Activated T-cell treated with anti-CD3 and anti-CD28 coated beads, Interleukin-2, amount 50 U/mL, for 24 hours (primary cell): ENCODE measurements at regions not wholly inside any gene's neighbourhood (a gene's known extent, or its start where the extent isn't known, plus 50 kb on each side); places are given as distances from the start of the nearest gene placed in this dataset.

Experiments used
- DNase-seq: peaks from one replicate; pipeline ENCODE4 v3.0.0-alpha.2; 2020
- H3K27ac Mint-ChIP-seq: 2 replicates; pipeline ENCODE4 v1.8.0; 2020; ENCODE audit warnings: mild to moderate bottlenecking, mixed read lengths
- H3K27me3 Mint-ChIP-seq: 2 replicates; pipeline ENCODE4 v1.8.0; 2020; ENCODE audit warnings: mixed read lengths
- H3K36me3 Mint-ChIP-seq: 2 replicates; pipeline ENCODE4 v1.8.0; 2020; ENCODE audit warnings: low read depth, mixed read lengths
- H3K4me1 Mint-ChIP-seq: 2 replicates; pipeline ENCODE4 v1.8.0; 2020; ENCODE audit warnings: low read depth, mixed read lengths
- H3K4me3 Mint-ChIP-seq: 2 replicates; pipeline ENCODE4 v1.8.0; 2020; ENCODE audit warnings: mild to moderate bottlenecking, moderate library complexity, mixed read lengths
- H3K9me3 Mint-ChIP-seq: 2 replicates; pipeline ENCODE4 v1.8.0; 2020; ENCODE audit warnings: mixed read lengths

DNA sequence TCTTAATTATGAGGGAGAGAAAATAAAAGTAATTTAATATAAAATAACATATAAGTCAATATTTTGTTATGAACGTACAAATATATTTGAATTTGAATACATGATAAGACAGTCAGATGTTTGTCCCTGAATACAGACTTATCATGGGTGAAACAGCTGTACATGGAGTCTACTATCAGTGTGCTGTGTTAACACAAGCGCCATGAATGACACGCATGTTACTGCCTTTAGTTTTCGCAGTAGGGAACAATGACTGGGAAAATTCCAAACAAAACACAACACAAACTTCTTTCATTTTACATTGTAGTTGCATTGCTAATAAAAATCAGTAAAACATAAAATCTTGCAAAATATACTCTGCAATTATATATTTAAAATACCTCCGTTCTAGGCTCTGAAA is 108.6 kb downstream of the FBXO5 start:
- H3K4me1 Mint-ChIP-seq, result no peaks in the 10 kb centered on the region
- no peak overlapping the region for H3K27ac Mint-ChIP-seq
- H3K9me3 Mint-ChIP-seq, result peaks cover under 1% of the 10 kb centered on the region
- H3K4me3 Mint-ChIP-seq, result no peak overlapping the region
- DNase-seq, result no peak
- no peaks in the 10 kb centered on the region for H3K36me3 Mint-ChIP-seq
- peaks cover 19% of the 10 kb centered on the region for H3K27me3 Mint-ChIP-seq

DNA sequence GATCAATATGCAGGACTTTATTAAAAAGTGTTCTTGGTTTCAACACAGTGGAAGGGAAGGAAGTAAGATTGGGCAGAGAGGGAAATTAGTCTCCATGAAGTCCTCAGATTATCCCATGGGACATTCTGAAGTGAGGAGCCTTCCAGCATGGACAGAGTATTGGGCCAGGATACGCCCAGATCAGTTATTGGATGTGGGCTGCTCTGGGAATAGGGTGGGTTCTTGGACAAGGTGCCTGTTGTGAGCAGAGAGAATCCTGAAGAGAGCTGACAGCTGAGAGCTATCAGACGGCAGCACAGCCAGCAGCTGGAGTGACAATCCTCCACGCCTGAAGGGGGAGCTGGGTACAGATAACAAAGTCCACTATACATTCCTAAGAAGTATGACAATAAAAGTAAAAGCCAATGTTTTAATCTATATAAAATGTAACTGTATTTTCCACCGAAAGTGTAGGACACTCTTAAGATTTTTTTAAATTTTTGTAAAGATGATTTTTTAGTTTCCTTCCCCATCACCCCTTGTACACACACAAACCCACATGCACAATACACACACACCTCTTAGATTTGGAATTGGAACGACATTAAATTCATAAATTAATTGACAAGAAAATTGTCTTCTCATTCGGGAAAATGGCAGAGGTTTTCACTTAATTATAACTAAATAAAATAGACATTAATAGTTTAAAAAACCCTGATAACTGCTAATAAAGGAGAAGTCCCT is 107.8 kb downstream of the FBXO5 start:
- H3K27ac Mint-ChIP-seq, result no peak overlapping the region
- no peak for DNase-seq
- H3K4me1 Mint-ChIP-seq, result no peaks in the 10 kb centered on the region
- no peak overlapping the region for H3K4me3 Mint-ChIP-seq
- no peaks in the 10 kb centered on the region for H3K36me3 Mint-ChIP-seq
- peaks cover 27% of the 10 kb centered on the region for H3K27me3 Mint-ChIP-seq
- H3K9me3 Mint-ChIP-seq, result peaks cover 8% of the 10 kb centered on the region

DNA sequence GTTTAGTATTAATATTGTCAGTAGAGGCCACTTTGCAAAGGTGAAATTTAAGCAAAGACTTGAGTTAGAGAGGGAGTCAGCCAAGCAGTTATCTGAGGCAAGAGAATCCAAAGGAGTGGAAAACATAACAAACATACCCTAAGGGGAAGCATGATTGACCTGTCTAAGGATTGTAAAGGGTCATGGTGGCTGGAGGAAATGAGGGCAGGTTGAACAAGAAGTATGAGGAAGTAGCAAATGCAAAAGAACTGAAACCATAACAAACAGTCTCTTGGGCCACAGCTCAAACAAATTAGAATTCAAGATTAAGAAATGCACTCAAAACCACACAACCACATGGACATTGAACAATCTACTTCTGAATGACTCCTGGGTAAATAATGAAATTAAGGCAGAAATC is 103.2 kb downstream of the FBXO5 start:
- Mint-ChIP-seq H3K9me3 (peaks cover 14% of the 10 kb centered on the region), H3K27me3 (peaks cover 19% of the 10 kb centered on the region), H3K4me3 (no peak overlapping the region), H3K27ac (no peak overlapping the region), H3K36me3 (no peaks in the 10 kb centered on the region), H3K4me1 (no peaks in the 10 kb centered on the region)
- no peak for DNase-seq

DNA sequence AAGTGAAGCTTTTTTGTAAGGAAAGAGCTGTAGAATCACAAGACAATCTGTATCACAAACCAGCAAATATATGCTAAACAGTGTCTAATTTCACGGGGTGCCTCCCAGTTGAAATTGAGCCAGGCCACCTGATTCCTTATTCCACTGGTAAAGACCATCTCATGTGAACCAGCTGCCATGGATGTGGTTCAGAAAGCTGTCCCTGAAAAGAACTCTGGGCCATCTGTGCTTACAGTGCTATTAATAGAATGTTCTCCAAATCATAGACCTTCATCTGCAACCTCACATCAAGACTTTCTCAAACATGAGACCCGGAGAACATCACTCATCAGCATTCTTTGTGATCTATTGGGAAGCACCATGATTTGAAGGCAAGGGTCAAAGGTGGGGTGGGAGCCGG is 89.7 kb downstream of the FBXO5 start:
- Mint-ChIP-seq H3K4me3 (no peak overlapping the region), H3K27me3 (peaks cover 42% of the 10 kb centered on the region), H3K27ac (no peak overlapping the region), H3K4me1 (no peaks in the 10 kb centered on the region), H3K9me3 (no peaks in the 10 kb centered on the region), H3K36me3 (no peaks in the 10 kb centered on the region)
- no peak for DNase-seq

DNA sequence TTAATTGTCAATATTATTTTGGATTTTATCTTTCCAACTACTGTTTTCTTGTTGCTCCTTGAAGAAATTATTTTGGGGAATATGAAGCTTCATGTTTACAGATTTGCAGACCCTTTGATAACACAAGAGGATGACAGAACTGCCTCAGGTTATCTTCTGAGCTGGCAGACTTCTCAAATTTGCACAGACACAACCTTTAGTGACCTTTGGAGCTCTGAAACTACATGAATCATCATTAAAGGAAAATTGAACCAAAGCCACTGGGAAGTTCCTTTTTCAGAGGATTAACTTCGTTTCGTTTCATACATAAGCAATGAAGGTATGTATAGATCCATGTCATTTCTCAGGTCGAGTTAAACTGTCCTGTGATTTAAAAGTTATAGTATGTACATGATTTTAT is 85.9 kb downstream of the FBXO5 start:
- DNase-seq, result no peak
- H3K4me1 Mint-ChIP-seq, result no peaks in the 10 kb centered on the region
- H3K27ac Mint-ChIP-seq, result no peak overlapping the region
- H3K4me3 Mint-ChIP-seq, result no peak overlapping the region
- H3K27me3 Mint-ChIP-seq, result peaks cover 32% of the 10 kb centered on the region
- H3K36me3 Mint-ChIP-seq, result no peaks in the 10 kb centered on the region
- no peaks in the 10 kb centered on the region for H3K9me3 Mint-ChIP-seq

DNA sequence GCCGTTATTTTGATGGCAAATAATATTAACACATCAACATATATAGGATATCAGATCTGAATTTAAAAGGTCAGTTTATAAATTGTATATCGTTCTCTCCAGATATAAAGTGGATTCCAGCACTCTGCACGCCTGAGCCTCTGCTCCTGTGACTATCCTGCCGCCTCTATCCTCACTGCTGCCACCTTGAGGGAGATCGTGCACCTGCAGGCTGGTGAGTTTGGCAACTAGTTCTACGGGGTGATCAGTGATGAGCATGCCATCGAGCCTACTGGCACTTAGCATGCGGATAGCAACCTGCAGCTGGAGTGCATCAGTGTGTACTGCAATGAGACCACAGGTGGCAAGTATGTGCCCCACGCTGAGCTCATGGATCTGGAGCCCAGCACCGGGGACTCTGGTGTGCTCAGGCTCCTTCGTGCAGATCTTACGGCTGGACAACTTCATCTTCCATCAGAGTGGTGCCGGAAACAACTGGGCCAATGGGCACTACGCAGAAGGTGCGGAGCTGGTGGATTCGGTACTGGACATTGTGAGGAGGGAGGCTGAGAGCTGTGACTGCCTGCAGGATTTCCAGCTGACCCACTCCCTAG is 84.9 kb downstream of the FBXO5 start:
- DNase-seq, result peak; percentile 77
- no peaks in the 10 kb centered on the region for H3K36me3 Mint-ChIP-seq
- H3K9me3 Mint-ChIP-seq, result no peaks in the 10 kb centered on the region
- no peaks in the 10 kb centered on the region for H3K4me1 Mint-ChIP-seq
- H3K27me3 Mint-ChIP-seq, result peaks cover 37% of the 10 kb centered on the region
- no peak overlapping the region for H3K27ac Mint-ChIP-seq
- H3K4me3 Mint-ChIP-seq, result no peak overlapping the region

DNA sequence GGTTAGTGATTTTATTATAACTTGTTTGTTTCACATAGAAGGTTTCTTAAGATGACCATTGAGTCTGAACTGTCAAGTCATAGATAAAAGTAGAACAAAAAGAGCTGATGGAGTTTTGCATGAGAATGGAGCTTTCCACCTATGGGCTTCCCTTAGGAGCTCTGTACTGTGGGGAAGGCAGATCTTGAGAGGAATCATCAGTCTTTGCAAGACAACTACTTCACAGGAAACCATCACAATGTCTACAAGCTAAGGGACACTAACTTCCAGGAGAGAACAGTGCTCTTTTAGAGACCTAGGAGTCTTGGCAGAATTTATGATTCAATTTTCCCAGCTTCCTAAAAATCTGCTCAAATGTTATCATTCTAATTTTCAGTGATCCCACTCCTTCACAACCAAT is 78.2 kb downstream of the FBXO5 start:
- H3K27me3 Mint-ChIP-seq, result peaks cover 29% of the 10 kb centered on the region
- H3K27ac Mint-ChIP-seq, result no peak overlapping the region
- no peaks in the 10 kb centered on the region for H3K4me1 Mint-ChIP-seq
- no peak overlapping the region for H3K4me3 Mint-ChIP-seq
- no peak for DNase-seq
- no peaks in the 10 kb centered on the region for H3K36me3 Mint-ChIP-seq
- H3K9me3 Mint-ChIP-seq, result no peaks in the 10 kb centered on the region

DNA sequence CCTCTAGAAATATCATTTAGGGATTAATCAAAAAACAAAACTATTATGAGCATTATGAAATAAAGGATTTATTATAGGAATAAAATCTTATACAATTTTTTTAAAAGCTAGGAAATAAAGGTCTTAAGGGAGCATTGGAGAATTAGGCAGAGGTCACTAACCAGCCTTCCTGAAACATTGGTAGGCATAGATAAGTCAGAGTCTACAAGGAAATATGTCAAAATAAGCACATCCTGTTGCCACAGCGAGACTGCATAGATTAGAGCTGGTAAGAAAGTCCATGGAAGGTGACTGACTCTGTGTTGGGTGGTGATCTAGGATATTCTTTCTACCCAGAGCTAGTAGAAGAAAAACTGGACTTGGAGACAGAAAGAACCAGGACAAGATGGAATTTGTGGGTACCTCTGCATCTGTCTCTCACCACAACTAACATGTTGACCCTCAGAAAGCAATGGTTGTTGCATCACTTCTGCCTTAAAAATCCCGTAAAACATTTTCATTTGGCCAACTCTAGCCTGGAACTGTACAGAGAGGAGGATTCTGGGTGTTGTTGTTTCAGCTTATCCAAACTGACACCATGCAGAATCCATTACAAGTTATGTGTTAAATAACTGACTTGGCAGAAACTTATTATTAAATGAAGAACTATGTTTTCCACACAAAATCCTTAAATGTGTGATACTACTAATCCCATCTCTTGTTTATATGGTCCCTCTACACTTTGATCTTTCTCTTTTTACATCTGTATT is 77.1 kb downstream of the FBXO5 start:
- no peak overlapping the region for H3K4me3 Mint-ChIP-seq
- DNase-seq, result no peak
- H3K9me3 Mint-ChIP-seq, result no peaks in the 10 kb centered on the region
- H3K4me1 Mint-ChIP-seq, result no peaks in the 10 kb centered on the region
- H3K27ac Mint-ChIP-seq, result no peak overlapping the region
- no peaks in the 10 kb centered on the region for H3K36me3 Mint-ChIP-seq
- H3K27me3 Mint-ChIP-seq, result peaks cover 29% of the 10 kb centered on the region

DNA sequence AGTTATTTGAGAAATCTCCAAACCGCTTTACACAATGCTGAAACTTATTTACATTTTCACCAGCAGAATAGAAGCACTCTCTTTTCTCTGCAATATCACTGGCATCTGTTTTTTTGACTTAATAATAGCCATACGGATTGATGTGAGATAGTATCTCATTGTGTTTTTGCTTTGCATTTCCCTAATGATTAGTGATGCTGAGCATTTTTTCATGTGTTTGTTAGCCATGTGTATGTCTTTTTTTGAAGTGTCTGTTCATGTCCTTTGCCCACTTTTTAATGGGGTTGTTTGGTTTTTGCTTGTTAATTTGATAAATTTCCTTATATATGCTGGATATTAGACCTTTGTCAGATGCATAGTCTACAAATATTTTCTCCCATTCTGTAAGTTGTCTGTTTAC is 73.6 kb downstream of the FBXO5 start:
- H3K4me3 Mint-ChIP-seq, result no peak overlapping the region
- DNase-seq, result no peak
- H3K9me3 Mint-ChIP-seq, result peaks cover 9% of the 10 kb centered on the region
- H3K36me3 Mint-ChIP-seq, result no peaks in the 10 kb centered on the region
- H3K27ac Mint-ChIP-seq, result no peak overlapping the region
- no peaks in the 10 kb centered on the region for H3K4me1 Mint-ChIP-seq
- H3K27me3 Mint-ChIP-seq, result peaks cover 36% of the 10 kb centered on the region

DNA sequence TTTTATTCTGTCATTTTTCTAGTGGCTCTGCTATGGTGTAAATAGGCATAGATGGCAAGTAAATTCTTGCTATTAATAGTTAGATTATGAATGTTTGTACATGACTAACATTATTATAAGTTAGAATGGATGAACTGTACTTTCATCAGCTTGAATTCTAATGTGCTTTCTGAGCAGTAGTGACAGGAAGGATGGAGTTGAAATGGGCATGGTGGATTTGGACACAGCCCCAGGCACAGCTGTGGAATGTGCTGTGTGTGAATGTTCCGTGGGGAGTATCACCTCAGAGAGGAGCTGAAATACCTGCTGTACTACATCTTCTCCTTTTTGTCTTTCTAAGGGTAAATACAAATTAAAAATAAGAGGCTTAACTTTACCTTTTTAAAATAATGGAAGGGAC is 66.8 kb downstream of the FBXO5 start:
- H3K9me3 Mint-ChIP-seq, result peaks cover 16% of the 10 kb centered on the region
- peaks cover 45% of the 10 kb centered on the region for H3K27me3 Mint-ChIP-seq
- H3K36me3 Mint-ChIP-seq, result no peaks in the 10 kb centered on the region
- no peaks in the 10 kb centered on the region for H3K4me1 Mint-ChIP-seq
- DNase-seq, result no peak
- H3K27ac Mint-ChIP-seq, result no peak overlapping the region
- no peak overlapping the region for H3K4me3 Mint-ChIP-seq

DNA sequence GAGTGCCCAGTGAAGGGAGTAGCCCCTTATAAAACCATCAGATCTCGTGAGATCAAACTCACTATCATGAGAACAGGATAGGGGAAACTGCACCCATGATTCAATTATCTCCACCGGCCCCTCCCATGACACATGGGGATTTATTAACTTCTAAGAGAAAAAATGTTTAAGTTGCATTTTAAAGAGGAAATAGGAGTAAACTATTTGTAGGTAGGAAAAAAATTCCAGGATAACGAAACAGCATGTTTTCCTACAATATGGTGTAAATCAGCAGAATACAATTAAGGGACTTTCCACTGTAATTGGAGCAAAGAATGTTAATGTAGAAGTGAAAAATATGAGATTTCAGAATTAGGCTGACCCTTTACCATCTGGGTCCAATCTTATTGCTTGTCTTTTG is 63.9 kb downstream of the FBXO5 start:
- no peak overlapping the region for H3K4me3 Mint-ChIP-seq
- no peaks in the 10 kb centered on the region for H3K36me3 Mint-ChIP-seq
- peaks cover 36% of the 10 kb centered on the region for H3K27me3 Mint-ChIP-seq
- no peaks in the 10 kb centered on the region for H3K4me1 Mint-ChIP-seq
- H3K9me3 Mint-ChIP-seq, result peaks cover 8% of the 10 kb centered on the region
- no peak for DNase-seq
- no peak overlapping the region for H3K27ac Mint-ChIP-seq

DNA sequence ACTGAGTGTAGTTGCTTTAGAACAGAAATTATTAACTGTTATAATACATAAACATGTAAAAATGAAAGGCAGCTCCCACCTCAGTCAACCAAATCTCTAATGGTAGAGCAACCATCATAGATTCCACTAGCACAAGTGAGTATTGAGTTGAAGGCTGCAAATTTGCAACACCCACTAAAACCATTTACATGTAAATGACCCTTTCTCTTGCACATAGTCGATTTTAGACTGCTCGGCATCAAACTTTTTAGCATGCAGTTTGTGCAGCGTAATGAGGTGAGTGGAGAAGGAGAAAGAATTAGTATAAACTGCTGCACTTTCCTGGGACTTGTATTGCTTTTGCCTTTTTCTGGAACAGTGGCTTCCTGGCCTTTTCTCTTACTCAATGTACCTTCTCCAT is 62.8 kb downstream of the FBXO5 start:
- Mint-ChIP-seq H3K27ac (no peak overlapping the region), H3K4me3 (no peak overlapping the region), H3K4me1 (no peaks in the 10 kb centered on the region), H3K27me3 (peaks cover 26% of the 10 kb centered on the region), H3K36me3 (no peaks in the 10 kb centered on the region), H3K9me3 (no peaks in the 10 kb centered on the region)
- no peak for DNase-seq
